OCI-LY7 (cell line): ENCODE measurements at regions not wholly inside any gene's neighbourhood (a gene's known extent, or its start where the extent isn't known, plus 50 kb on each side); places are given as distances from the start of the nearest gene placed in this dataset.

Experiments used
- EZH2phosphoT487 ChIP-seq: fragments of 200-600 bp; sonication (generic); IDR thresholded peaks from 2 replicates; pipeline ENCODE4 v1.6.1; 2018; ENCODE audit warnings: low read depth, borderline replicate concordance, mild to moderate bottlenecking, mixed run types, antibody characterized with exemption, low read length, moderate library complexity, mixed read lengths
- TF ChIP-seq, protein P1 (sequence below): fragments of 200-600 bp; sonication (generic); conservative IDR thresholded peaks from 2 replicates; pipeline ENCODE4 v1.5.1; 2014; ENCODE audit warnings: mild to moderate bottlenecking, antibody characterized with exemption, low read length, moderate library complexity, mixed read lengths

DNA sequence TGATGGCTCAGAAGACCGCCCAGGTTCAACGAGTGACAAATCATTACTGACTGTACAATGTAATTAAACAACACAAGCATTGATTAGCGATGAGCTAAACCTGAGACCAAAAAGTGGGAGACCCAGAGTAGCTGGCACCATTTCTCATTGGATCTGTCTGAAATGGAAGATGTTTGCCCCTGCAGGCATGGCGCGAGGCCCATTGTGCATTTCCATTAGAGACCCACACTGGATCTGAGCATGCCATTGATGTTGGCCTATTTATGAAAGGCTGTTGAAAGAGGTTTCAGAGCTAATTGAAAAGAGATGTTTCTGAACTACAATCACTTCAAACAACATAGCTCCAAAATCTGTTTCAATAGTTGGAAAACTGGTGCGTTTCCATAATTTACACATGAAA lies 196.7 kb downstream of the TFAP2B start:
- TF ChIP-seq, protein P1, sequence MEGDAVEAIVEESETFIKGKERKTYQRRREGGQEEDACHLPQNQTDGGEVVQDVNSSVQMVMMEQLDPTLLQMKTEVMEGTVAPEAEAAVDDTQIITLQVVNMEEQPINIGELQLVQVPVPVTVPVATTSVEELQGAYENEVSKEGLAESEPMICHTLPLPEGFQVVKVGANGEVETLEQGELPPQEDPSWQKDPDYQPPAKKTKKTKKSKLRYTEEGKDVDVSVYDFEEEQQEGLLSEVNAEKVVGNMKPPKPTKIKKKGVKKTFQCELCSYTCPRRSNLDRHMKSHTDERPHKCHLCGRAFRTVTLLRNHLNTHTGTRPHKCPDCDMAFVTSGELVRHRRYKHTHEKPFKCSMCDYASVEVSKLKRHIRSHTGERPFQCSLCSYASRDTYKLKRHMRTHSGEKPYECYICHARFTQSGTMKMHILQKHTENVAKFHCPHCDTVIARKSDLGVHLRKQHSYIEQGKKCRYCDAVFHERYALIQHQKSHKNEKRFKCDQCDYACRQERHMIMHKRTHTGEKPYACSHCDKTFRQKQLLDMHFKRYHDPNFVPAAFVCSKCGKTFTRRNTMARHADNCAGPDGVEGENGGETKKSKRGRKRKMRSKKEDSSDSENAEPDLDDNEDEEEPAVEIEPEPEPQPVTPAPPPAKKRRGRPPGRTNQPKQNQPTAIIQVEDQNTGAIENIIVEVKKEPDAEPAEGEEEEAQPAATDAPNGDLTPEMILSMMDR, result no peak
- TF ChIP-seq EZH2phosphoT487, result no peak
